Psoas muscle (tissue), 7 donors: ENCODE measurements at regions not wholly inside any gene's neighbourhood (a gene's known extent, or its start where the extent isn't known, plus 50 kb on each side); places are given as distances from the start of the nearest gene placed in this dataset.
"Not testable (repeated sequence)": the region's sequence is repeated elsewhere in the genome, so short reads cannot be mapped to it uniquely, and the experiment has no call there.

Experiments
- ATAC-seq, 4 donors: fragments of 200-7000 bp; cut with Tn5 transposase; one replicate each; pipeline ENCODE4 v1.9.1; 2020; ENCODE audit warnings: moderate library complexity in 3 of 4, mild to moderate bottlenecking in 2 of 4
- DNase-seq, 2 donors: peaks; one replicate each; pipeline ENCODE4 v3.0.0-alpha.2; 2020
- H3K27ac ChIP-seq: fragments of 200-600 bp; one replicate; pipeline ENCODE4 v1.8.0; 2022
- H3K27me3 ChIP-seq, 3 donors: fragments of 200-600 bp in 1 of 3; one replicate each; pipeline versions ENCODE4 v1.6.1 to v1.8.0; 2013 to 2022; ENCODE audit warnings: low read length in 2 of 3, mild to moderate bottlenecking in 2 of 3, moderate library complexity in 1 of 3; ENCODE audit not compliant: insufficient read depth in 3 of 3
- H3K36me3 ChIP-seq, 2 donors: fragments of 200-600 bp in 1 of 2; one replicate each; pipeline versions ENCODE4 v1.6.1 to v1.8.0; 2013 to 2022; ENCODE audit warnings: low read depth in 1 of 2, mild to moderate bottlenecking in 1 of 2, moderate library complexity in 1 of 2; ENCODE audit not compliant: insufficient read depth in 1 of 2
- H3K4me1 ChIP-seq: fragments of 200-600 bp; one replicate; pipeline ENCODE4 v1.8.0; 2022
- H3K4me3 ChIP-seq: fragments of 200-600 bp; one replicate; pipeline ENCODE4 v1.8.0; 2022; ENCODE audit warnings: mild to moderate bottlenecking
- H3K9me3 ChIP-seq: fragments of 200-600 bp; one replicate; pipeline ENCODE4 v1.8.0; 2022
- CTCF ChIP-seq: fragments of 200-600 bp; IDR thresholded peaks from one replicate; pipeline ENCODE4 v1.8.0; 2022; ENCODE audit warnings: antibody characterized with exemption
- WGBS, 3 donors: extraction: QIAGEN DNeasy Blood & Tissue Kit; methylation state at CpG; one replicate each; pipeline versions ENCODE4 v1.1.6 to v1.1.7; 2013; 5-methylcytosine and 5-hydroxymethylcytosine counted together
- intact Hi-C, 2 donors: fragments of 100-400 bp; cut with DNase I; formaldehyde crosslinking; loops; one replicate each; pipeline versions ENCODE4 v1.11.0 to v1.14.2; 2022
- donor health status: healthy with polysubstance abuse.
- donor health status: DM: no; HTN: no; CAD: no; lungs with moderate emphysema.
- donor health status: Bipolar disorder and iron deficiency.
- donor health status: healthy.
- donor health status: DM: yes; HTN: yes; CAD: no.
- donor health status: DM: no; HTN: no; CAD: no.
- donor health status: DM: yes; HTN: yes; CAD: no.

GRCh38 chr5:10102706-10103497, 146.8 kb downstream of the ATPSCKMT start:
- Histone ChIP-seq H3K36me3 (no peaks in the 10 kb centered on the region), H3K9me3 (peaks cover 17% of the 10 kb centered on the region), H3K4me1 (no peaks in the 10 kb centered on the region), H3K4me3 (no peak overlapping the region), H3K27ac (no peak overlapping the region), H3K27me3 (no peaks in the 10 kb centered on the region)
- WGBS, 3 donors, result 71 to 78% (median 71%) methylated on average over 9 of the region's 9 CpGs
- ATAC-seq (no peak), DNase-seq (no peak)
- intact Hi-C loops, result no loop called here
- TF ChIP-seq CTCF, result no peak

GRCh38 chr5:10102235-10102634, 147.5 kb downstream of the ATPSCKMT start:
- peaks cover 17% of the 10 kb centered on the region for H3K9me3 ChIP-seq
- H3K27me3 ChIP-seq, H3K27ac ChIP-seq, H3K4me3 ChIP-seq, ATAC-seq, H3K36me3 ChIP-seq, intact Hi-C loops, DNase-seq, H3K4me1 ChIP-seq: not testable (repeated sequence)
- 85 to 87% (median 86%) methylated on average over 7 of the region's 7 CpGs for WGBS, 3 donors

DNA sequence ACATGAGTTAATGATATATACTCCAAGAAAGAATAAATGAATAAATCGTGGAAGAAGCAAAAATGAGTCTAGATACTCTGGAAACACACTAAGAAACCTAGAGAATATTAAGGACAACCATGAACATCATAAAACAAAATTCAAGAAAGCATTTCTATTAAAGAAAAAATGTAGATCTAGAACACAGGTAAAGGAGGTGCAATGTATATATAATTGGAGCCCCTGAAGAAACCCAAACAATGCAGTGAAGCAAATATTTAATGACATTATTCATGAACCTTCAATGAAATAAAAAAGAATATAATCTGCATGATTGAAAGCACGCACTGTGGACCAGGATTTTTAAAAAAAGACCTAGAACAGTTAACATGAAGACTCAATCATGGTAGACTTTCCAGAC, 150.1 kb downstream of the ATPSCKMT start:
- 80 to 87% (median 85%) methylated on average over 2 of the region's 2 CpGs for WGBS, 3 donors
- no peak overlapping the region for H3K4me3 ChIP-seq
- no peak for DNase-seq
- H3K4me1 ChIP-seq, result no peaks in the 10 kb centered on the region
- no peak overlapping the region for H3K27ac ChIP-seq
- ATAC-seq, result no peak
- TF ChIP-seq CTCF, result no peak
- peaks cover 23% of the 10 kb centered on the region for H3K9me3 ChIP-seq
- no peaks in the 10 kb centered on the region for H3K36me3 ChIP-seq
- intact Hi-C loops, result no loop called here
- no peaks in the 10 kb centered on the region for H3K27me3 ChIP-seq

DNA sequence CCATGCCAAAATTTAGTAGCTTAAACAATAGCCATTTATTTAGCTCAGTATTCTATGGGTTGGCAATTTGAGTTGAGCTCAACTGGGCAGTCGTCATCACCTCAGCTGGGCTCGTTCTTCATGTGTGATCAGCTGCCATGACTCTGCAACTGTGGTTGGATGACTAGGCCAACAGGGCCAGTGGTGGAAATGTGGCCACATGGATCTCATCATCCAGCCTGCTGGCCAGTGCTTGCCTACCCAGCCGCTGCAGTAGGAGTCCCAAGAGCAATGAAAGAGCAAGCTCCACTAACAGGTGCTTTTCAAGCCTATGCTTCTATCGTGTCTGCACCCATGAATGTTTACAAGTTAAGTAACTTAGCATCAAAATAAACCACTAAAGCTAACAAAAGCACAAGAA, 158.0 kb downstream of the ATPSCKMT start:
- intact Hi-C loops, result no loop called here
- H3K27ac ChIP-seq, result no peak overlapping the region
- TF ChIP-seq CTCF, result no peak
- H3K9me3 ChIP-seq, result peaks cover 11% of the 10 kb centered on the region
- ATAC-seq, result no peak
- 15 to 33% (median 23%) methylated on average over 4 of the region's 4 CpGs for WGBS, 3 donors
- H3K27me3 ChIP-seq, result no peaks in the 10 kb centered on the region
- no peak for DNase-seq
- no peaks in the 10 kb centered on the region for H3K36me3 ChIP-seq
- H3K4me3 ChIP-seq, result no peak overlapping the region
- H3K4me1 ChIP-seq, result no peaks in the 10 kb centered on the region

GRCh38 chr5:10090074-10090473, 159.6 kb downstream of the ATPSCKMT start:
- Histone ChIP-seq H3K36me3 (no peaks in the 10 kb centered on the region), H3K27ac (no peak overlapping the region), H3K27me3 (no peaks in the 10 kb centered on the region), H3K9me3 (peaks cover 9% of the 10 kb centered on the region), H3K4me1 (no peaks in the 10 kb centered on the region), H3K4me3 (no peak overlapping the region)
- no peak for ATAC-seq
- intact Hi-C loops, result no loop called here
- DNase-seq, result no peak
- 75 to 86% (median 75%) methylated on average over 2 of the region's 2 CpGs for WGBS, 3 donors
- TF ChIP-seq CTCF, result no peak
